SK-N-SH (cell line): ENCODE measurements at regions not wholly inside any gene's neighbourhood (a gene's known extent, or its start where the extent isn't known, plus 50 kb on each side); places are given as distances from the start of the nearest gene placed in this dataset.

Source experiments
- CTCF ChIA-PET: fragments of 300-600, 350-600 bp; formaldehyde crosslinking; extraction: SDS; loops from one replicate; lab custom pipeline; 2021; lab: Yijun Ruan, JAX
- POLR2A ChIA-PET: fragments of 350-600 bp; sonication (Branson Sonifier 250); formaldehyde crosslinking; extraction: SDS; loops from one replicate; lab custom pipeline; 2020; ENCODE audit warnings: antibody characterized with exemption, inconsistent platforms; lab: Yijun Ruan, JAX
- DNase-seq: peaks from one replicate; pipeline ENCODE4 v3.0.0; 2012
- H2AFZ ChIP-seq: fragments of 200-600 bp; sonication (generic); 2 replicates; pipeline ENCODE4 v1.8.1; 2016; ENCODE audit warnings: antibody characterized with exemption, mild to moderate bottlenecking, low read depth
- H3F3A ChIP-seq: fragments of 200-600 bp; sonication (generic); replicated peaks from 2 replicates; pipeline ENCODE3; 2016; ENCODE audit warnings: antibody characterized with exemption, mild to moderate bottlenecking; ENCODE audit not compliant: insufficient read depth
- H3K27ac ChIP-seq, 2 experiments: fragments of 200-500 bp in 1 of 2; fragments of 200-600 bp in 1 of 2; sonication (Bioruptor generic) in 1 of 2; sonication (generic), shearing (Covaris generic) in 1 of 2; 2 replicates each; pipeline versions ENCODE4 v1.5.1 to v1.6.1; 2014 to 2016; ENCODE audit warnings: low read depth in 2 of 2, inconsistent platforms in 1 of 2, low read length in 1 of 2, mild to moderate bottlenecking in 1 of 2, mixed read lengths in 1 of 2
- H3K27me3 ChIP-seq: fragments of 200-600 bp; sonication (generic), shearing (Covaris generic); 2 replicates; pipeline ENCODE4 v1.6.1; 2016; ENCODE audit warnings: mixed run types; ENCODE audit not compliant: insufficient read depth
- H3K36me3 ChIP-seq, 2 experiments: fragments of 200-500 bp in 1 of 2; fragments of 200-600 bp in 1 of 2; sonication (Bioruptor generic) in 1 of 2; sonication (generic) in 1 of 2; replicated peaks in 1 of 2; 2 replicates each; pipeline versions ENCODE3 to v1.5.1; 2014 to 2016; ENCODE audit warnings: low read length in 1 of 2, mild to moderate bottlenecking in 1 of 2; ENCODE audit not compliant: insufficient read depth in 2 of 2, control insufficient read depth in 1 of 2
- H3K4me1 ChIP-seq, 2 experiments: fragments of 200-500 bp in 1 of 2; fragments of 200-600 bp in 1 of 2; sonication (Bioruptor generic) in 1 of 2; sonication (generic), shearing (Covaris generic) in 1 of 2; 2 replicates each; pipeline versions ENCODE4 v1.5.1 to v1.6.1; 2014 to 2016; ENCODE audit warnings: low read depth in 1 of 2, low read length in 1 of 2, mixed run types in 1 of 2; ENCODE audit not compliant: insufficient read depth in 2 of 2, control insufficient read depth in 1 of 2
- H3K4me2 ChIP-seq: fragments of 200-600 bp; sonication (generic), shearing (Covaris generic); 2 replicates; pipeline ENCODE4 v1.6.1; 2017; ENCODE audit warnings: mixed run types
- H3K4me3 ChIP-seq, 2 experiments: fragments of 200-500 bp in 1 of 2; fragments of 200-600 bp in 1 of 2; sonication (Bioruptor generic) in 1 of 2; sonication (generic), shearing (Covaris generic) in 1 of 2; 2 replicates each; pipeline versions ENCODE4 v1.5.1 to v1.8.1; 2014 to 2016; ENCODE audit warnings: low read depth in 2 of 2, inconsistent platforms in 1 of 2, low read length in 1 of 2, mild to moderate bottlenecking in 1 of 2, mixed read lengths in 1 of 2, moderate library complexity in 1 of 2
- H3K79me2 ChIP-seq: fragments of 200-600 bp; sonication (generic); 2 replicates; pipeline ENCODE4 v1.8.1; 2017; ENCODE audit warnings: mild to moderate bottlenecking; ENCODE audit not compliant: insufficient read depth
- H3K9ac ChIP-seq: fragments of 200-600 bp; sonication (generic); 2 replicates; pipeline ENCODE4 v1.6.1; 2017; ENCODE audit warnings: mixed run types
- H3K9me2 ChIP-seq: fragments of 200-600 bp; sonication (generic); 2 replicates; pipeline ENCODE4 v1.6.1; 2017; ENCODE audit warnings: mixed run types
- H3K9me3 ChIP-seq: fragments of 200-600 bp; sonication (generic); 2 replicates; pipeline ENCODE4 v1.6.1; 2017; ENCODE audit warnings: mixed run types, mild to moderate bottlenecking, moderate library complexity
- H4K20me1 ChIP-seq: fragments of 200-600 bp; sonication (generic); 2 replicates; pipeline ENCODE4 v1.6.1; 2017; ENCODE audit warnings: mild to moderate bottlenecking, mixed run types; ENCODE audit not compliant: insufficient read depth
- CHD2 ChIP-seq: fragments of 150-350 bp; IDR thresholded peaks from 2 replicates; pipeline ENCODE4 v1.6.1; 2018; ENCODE audit warnings: low read length; ENCODE audit not compliant: partially characterized antibody
- EZH2phosphoT487 ChIP-seq: fragments of 200-600 bp; sonication (generic); IDR thresholded peaks from 2 replicates; pipeline ENCODE4 v1.6.1; 2017; ENCODE audit warnings: low read depth, mixed run types, mild to moderate bottlenecking, antibody characterized with exemption, moderate library complexity, borderline replicate concordance
- GABPA ChIP-seq: IDR thresholded peaks from 2 replicates; pipeline ENCODE4 v1.4.0; 2012; ENCODE audit warnings: low read depth, mild to moderate bottlenecking
- JUND ChIP-seq: IDR thresholded peaks from 2 replicates; pipeline ENCODE4 v1.4.0; 2012
- MEF2A ChIP-seq: IDR thresholded peaks from 2 replicates; pipeline ENCODE4 v1.4.0; 2012; ENCODE audit warnings: low read depth, borderline replicate concordance
- RXRA ChIP-seq: IDR thresholded peaks from 2 replicates; pipeline ENCODE4 v1.4.0; 2012; ENCODE audit warnings: low read depth, mild to moderate bottlenecking, borderline replicate concordance
- SMC3 ChIP-seq: IDR thresholded peaks from 2 replicates; pipeline ENCODE4 v1.6.1; 2012; ENCODE audit warnings: low read depth, low read length, improper control_type of control experiment
- TEAD4 ChIP-seq: IDR thresholded peaks from 2 replicates; pipeline ENCODE4 v1.4.0; 2012; ENCODE audit warnings: mild to moderate bottlenecking, borderline replicate concordance; ENCODE audit not compliant: insufficient read depth
- WGBS: methylation state at CpG from one replicate; pipeline ENCODE4 v1.1.6; 2017; ENCODE audit warnings: low lambda C conversion rate; 5-methylcytosine and 5-hydroxymethylcytosine counted together
- TF ChIP-seq, protein P1 (sequence below): fragments of 150-350 bp; IDR thresholded peaks from 2 replicates; pipeline ENCODE4 v1.6.1; 2017; ENCODE audit warnings: antibody characterized with exemption, low read length, low read depth, borderline replicate concordance
- TF ChIP-seq, protein P2 (sequence below): IDR thresholded peaks from 2 replicates; pipeline ENCODE4 v1.4.0; 2012; ENCODE audit warnings: low read depth, borderline replicate concordance
- TF ChIP-seq, protein P3 (sequence below): IDR thresholded peaks from 2 replicates; pipeline ENCODE4 v1.6.1; 2012; ENCODE audit warnings: mild to moderate bottlenecking, low read depth, low read length, moderate library complexity

DNA sequence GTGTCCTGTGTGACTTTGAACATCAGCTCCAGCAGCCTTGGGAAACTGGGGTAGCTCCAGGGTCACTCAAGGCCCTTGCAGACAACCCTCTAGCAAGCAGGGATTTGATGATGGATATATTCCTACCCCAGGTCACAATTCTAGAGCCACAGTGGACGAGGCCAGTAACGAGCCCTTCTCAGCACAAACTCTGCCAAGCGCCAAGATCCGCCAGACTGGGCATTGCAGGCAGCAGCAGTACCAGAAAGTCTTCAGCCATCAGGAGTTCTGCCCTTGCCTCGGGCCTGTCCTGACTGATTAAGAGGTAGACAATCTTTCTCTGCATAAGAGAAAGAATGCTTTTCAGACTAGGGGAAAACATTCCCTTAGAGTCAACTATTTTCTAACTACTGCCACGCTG lies 259.1 kb downstream of the FBXO15 start:
- TF ChIP-seq CHD2 (no peak), RXRA (no peak), GABPA (no peak), EZH2phosphoT487 (no peak), MEF2A (no peak), JUND (no peak)
- ChIA-PET POLR2A (no interaction called here), CTCF (interaction anchor here (1.0 kb wide), 1 partner anchor 116 kb away, joined by 3 read pairs; no protein-coding TSS in a partner anchor)
- Histone ChIP-seq H3K9me3 (no peaks in the 10 kb centered on the region), H3K4me3 (no peak overlapping the region), H3K79me2 (no peaks in the 10 kb centered on the region), H3K27ac (no peak overlapping the region), H3K9me2 (no peaks in the 10 kb centered on the region), H3K9ac (no peak overlapping the region), H3K4me2 (no peak overlapping the region), H2AFZ (no peak overlapping the region), H4K20me1 (no peaks in the 10 kb centered on the region), H3K36me3 (no peaks in the 10 kb centered on the region), H3K4me1 (no peaks in the 10 kb centered on the region), H3K27me3 (peaks cover 28% of the 10 kb centered on the region), H3F3A (no peaks in the 10 kb centered on the region)
- 5% methylated on average over 2 of the region's 6 CpGs for WGBS
- no peak for DNase-seq

DNA sequence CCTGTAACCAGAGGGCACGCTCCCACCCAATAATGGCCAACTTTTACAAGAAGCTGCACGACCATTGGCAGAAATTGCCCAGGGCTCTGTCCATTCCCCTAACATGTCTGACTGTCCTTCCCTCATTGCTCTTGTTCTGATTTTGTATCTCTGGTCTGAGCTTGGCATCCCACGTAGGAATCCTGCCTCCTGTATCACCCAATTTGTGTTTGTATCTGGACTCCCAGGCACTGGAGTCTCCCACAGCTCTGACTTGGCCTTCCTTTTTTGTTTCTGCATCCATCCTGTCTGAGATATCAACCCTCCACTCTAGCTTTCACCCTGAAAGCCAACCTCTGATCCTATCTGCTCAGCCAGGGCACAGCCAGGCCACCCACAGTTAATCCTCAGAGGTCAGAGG lies 259.8 kb downstream of the FBXO15 start:
- no peaks in the 10 kb centered on the region for H3K79me2 ChIP-seq
- 7% methylated on average over 3 of the region's 3 CpGs for WGBS
- H3K9ac ChIP-seq: no peak overlapping the region
- POLR2A ChIA-PET: no interaction called here
- no peak for DNase-seq
- no peaks in the 10 kb centered on the region for H4K20me1 ChIP-seq
- H3K27ac ChIP-seq: no peak overlapping the region
- H3K4me2 ChIP-seq: no peak overlapping the region
- peaks cover 21% of the 10 kb centered on the region for H3K27me3 ChIP-seq
- CTCF ChIA-PET: no interaction called here
- no peaks in the 10 kb centered on the region for H3K36me3 ChIP-seq
- H2AFZ ChIP-seq: no peak overlapping the region
- H3K4me1 ChIP-seq: no peaks in the 10 kb centered on the region
- no peak for TF ChIP-seq SMC3
- no peak for TF ChIP-seq GABPA
- TF ChIP-seq, protein P1, sequence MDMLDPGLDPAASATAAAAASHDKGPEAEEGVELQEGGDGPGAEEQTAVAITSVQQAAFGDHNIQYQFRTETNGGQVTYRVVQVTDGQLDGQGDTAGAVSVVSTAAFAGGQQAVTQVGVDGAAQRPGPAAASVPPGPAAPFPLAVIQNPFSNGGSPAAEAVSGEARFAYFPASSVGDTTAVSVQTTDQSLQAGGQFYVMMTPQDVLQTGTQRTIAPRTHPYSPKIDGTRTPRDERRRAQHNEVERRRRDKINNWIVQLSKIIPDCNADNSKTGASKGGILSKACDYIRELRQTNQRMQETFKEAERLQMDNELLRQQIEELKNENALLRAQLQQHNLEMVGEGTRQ: no peak
- TF ChIP-seq, protein P2, sequence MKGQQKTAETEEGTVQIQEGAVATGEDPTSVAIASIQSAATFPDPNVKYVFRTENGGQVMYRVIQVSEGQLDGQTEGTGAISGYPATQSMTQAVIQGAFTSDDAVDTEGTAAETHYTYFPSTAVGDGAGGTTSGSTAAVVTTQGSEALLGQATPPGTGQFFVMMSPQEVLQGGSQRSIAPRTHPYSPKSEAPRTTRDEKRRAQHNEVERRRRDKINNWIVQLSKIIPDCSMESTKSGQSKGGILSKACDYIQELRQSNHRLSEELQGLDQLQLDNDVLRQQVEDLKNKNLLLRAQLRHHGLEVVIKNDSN: no peak
- TF ChIP-seq, protein P3, sequence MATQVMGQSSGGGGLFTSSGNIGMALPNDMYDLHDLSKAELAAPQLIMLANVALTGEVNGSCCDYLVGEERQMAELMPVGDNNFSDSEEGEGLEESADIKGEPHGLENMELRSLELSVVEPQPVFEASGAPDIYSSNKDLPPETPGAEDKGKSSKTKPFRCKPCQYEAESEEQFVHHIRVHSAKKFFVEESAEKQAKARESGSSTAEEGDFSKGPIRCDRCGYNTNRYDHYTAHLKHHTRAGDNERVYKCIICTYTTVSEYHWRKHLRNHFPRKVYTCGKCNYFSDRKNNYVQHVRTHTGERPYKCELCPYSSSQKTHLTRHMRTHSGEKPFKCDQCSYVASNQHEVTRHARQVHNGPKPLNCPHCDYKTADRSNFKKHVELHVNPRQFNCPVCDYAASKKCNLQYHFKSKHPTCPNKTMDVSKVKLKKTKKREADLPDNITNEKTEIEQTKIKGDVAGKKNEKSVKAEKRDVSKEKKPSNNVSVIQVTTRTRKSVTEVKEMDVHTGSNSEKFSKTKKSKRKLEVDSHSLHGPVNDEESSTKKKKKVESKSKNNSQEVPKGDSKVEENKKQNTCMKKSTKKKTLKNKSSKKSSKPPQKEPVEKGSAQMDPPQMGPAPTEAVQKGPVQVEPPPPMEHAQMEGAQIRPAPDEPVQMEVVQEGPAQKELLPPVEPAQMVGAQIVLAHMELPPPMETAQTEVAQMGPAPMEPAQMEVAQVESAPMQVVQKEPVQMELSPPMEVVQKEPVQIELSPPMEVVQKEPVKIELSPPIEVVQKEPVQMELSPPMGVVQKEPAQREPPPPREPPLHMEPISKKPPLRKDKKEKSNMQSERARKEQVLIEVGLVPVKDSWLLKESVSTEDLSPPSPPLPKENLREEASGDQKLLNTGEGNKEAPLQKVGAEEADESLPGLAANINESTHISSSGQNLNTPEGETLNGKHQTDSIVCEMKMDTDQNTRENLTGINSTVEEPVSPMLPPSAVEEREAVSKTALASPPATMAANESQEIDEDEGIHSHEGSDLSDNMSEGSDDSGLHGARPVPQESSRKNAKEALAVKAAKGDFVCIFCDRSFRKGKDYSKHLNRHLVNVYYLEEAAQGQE: no peak
- TF ChIP-seq TEAD4: no peak
- TF ChIP-seq, all 33 proteins: peak for 0
- no peaks in the 10 kb centered on the region for H3K9me2 ChIP-seq
- no peaks in the 10 kb centered on the region for H3F3A ChIP-seq
- no peaks in the 10 kb centered on the region for H3K9me3 ChIP-seq
- no peak overlapping the region for H3K4me3 ChIP-seq
